Stimulated activated CD4-positive, alpha-beta T cell treated with anti-CD3 and anti-CD28 coated beads, TNF-alpha, amount 100 ng/mL, for 24 hours (primary cell): ENCODE measurements at regions not wholly inside any gene's neighbourhood (a gene's known extent, or its start where the extent isn't known, plus 50 kb on each side); places are given as distances from the start of the nearest gene placed in this dataset.

Experiments used
- DNase-seq, 3 experiments: peaks; one replicate each; pipeline ENCODE4 v3.0.0-alpha.2; 2020; ENCODE audit warnings: low read depth in 3 of 3

DNA sequence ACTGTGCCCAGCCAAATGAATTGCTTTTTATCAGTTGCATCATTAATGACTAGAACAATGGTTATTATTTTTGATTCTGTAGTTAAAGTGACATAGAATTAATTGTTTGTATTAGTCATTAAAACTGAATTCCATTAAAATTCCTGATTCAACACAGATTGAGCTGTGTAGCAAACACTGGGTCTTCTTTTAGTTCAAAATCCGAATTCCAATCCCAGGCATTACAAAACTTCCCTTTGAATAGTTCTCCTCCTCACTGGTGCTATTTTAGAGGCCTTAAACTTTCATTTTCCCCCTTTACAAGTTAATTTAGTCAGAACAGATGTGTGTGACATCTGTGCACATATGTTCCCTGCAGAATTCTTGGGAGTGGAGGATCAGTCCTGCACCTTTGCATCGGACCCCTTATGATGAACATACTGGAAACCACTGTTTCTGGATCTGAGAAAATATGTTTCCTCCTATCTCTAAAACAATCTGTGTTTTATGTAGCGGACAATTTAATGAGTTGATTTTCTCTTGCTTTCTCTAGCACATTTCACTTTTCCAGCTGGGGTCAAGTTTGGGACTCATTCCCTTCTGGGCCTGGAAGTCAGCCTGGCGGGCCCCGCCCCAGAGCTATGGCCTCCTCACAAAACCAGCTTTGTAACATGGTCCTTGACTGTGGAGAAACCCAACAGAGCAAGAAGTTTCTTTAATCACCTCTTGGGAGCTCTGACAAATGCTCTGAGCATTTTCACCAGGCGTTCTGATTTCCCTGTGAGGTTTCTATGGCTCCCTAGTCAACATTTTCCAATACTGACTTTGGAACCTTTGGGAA, 87.9 kb upstream of the MAMDC2 start:
- no peak for DNase-seq

DNA sequence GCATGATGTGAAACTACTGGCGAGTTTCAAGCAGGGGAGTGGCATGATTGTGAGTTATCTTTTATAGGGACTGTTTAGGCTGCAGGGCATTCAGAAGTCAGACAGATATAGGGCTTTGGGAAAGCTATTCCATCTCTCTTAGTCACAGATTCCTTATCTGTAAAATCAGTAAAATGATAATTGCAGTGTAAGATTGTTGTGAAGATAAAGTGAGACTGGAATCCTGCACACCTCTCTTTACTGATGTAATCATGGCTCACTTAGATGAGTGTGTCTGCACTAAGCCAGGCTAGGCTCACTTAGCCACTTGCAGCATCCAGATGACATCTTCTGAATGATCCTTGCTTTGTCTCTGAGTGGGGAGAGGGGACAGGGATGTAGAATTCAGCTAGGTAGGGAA, 81.8 kb upstream of the MAMDC2 start:
- DNase-seq, result no peak

DNA sequence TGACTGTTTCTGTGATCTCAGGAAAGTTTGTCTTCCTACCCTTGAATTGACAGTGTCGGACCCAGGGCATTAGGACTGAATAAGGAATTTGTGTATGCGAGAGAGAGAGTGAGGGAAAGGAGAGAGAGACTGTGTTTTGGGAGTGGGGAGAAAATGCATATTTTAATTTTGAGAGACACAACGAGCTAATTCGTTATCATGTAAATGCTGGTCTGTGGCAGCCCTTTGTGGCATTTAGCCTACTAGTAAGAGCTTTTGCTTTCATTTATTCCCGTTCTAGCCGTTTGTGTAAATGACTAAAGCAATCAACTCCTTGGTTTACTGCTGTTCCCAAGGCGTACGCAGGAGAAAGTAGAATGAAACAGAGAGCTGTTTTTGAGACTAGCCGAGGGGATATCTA, 79.8 kb upstream of the MAMDC2 start:
- DNase-seq, result no peak

DNA sequence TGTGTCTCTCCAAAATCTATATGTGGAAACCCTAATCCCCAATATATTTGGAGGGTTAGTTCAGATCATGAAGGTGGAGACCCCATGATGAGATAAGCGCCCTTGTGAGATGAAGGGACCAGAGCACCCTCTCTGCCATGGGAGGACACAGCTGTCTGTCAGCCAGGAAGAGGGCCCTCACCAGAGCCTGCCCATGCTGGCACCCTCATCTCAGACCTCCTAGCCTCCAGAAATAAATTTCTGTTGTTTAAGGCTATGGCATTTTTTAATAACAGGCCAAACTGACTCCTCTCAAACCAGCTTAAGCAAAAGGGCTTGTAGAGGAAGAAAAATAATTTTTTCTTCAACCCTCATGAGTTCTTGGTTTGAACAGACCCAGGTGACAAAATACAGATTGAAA, 79.2 kb upstream of the MAMDC2 start:
- no peak for DNase-seq

DNA sequence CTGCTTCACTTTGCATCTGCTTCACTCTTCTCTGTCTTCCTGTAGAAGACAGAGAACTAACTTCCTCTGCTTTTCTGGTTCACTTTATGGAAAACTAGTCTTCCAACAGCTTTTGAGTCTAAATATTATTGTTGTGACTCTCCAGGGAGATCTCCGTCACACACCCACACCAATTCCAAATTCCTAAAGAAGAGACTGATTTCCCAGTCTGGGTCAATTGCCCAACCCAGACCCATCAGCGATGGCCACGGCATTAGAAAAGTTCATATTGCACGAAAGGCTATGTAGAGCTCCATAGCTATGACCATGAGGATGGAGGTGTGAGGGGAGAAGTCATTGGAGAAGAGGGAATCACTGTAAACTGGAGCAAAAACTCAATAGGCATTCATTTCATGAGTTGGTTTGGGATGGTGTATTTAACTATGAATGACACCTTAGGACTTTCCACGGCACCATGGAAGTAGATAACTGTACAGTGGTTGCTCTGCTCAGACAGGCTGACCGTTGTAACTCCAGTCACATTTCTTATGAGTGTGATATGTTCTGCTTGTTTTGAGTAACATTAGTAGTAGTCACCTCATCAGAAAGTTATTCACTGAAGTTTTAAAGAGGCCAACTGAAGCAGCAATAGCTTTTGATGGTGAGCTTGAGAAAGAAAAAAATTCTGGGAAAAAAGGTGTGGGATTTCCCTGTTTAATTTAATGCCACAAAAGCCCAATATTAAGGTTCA, 78.1 kb upstream of the MAMDC2 start:
- no peak for DNase-seq

DNA sequence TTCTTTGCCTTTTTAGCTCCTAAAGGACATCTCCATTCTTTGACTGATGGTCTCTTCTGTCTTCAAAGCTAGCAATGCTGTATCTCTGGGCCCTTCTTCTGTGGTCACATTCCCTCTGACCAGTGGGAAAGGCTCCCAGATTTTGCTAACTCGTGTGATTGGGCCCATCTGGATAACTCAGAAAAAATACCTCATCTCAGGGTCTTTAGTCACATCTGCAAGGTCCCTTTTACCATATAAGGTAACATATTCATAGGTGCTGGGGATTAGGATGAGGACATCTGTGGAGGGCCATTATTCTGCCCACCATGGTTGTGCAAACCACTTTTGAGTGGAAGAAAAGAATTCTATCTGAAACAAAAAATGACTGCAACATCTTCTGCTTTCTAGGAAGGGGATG, 76.3 kb upstream of the MAMDC2 start:
- DNase-seq, result no peak

DNA sequence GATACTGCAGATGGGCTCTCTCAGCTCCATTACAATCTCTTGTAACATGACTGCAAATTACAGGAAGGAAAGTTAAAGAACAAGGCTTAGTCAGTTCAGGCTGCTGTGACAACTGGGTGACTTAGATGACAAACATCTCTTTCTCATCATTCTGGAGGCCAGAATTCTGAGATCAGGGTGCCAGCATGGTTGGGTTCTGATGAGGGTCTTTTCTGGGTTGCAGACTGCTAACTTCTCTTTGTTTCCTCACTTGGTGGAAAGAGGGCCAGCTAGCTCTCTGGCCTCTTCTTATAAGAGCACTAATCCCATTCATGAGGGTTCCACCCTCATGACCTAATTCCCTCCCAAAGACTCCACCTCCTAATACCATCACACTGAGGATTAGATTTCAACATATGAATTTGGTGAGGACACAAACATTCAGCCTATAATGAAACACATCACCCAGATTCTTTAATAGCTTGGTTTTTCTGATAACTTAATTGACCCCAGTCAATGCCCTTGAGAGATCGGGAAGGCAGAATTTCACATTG, 73.6 kb upstream of the MAMDC2 start:
- DNase-seq, result no peak

DNA sequence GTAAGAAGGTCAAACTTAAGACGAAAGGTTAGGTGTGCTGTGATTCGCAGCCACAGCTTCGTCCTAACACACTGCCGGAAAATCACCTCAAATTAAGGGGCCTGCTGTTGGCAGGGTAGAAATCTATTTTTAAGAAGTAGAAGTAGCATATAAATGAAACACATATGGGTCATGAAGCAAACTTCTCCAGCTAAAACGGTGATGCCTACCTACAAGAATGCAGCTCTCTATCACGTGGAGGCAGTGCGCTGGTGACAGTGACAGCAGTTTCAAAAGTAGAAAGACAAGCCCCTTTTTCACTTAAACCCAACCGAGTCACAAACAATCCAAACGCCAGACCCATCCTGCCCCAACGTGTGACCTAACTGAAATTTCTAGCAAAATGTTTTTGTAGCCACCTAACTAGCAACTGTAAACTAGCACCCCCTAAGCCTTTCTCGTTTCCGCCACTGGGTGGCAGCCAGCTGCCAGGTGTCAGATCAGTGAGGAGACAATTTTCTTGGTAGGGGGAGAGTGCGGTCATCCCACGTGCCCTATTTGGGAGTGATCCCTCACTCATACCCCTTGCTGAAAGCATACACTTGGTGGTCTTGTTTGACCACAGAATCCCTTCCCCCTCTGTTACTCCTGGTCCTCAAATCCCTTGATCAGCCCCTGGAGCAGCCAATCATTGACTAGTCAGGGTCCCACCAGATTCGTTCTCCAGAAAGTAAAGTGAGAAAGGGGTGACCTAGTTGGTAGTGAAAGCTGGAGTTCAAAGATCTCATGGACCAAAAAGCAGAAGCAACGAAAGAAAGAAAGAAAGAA, 71.8 kb upstream of the MAMDC2 start:
- peak; percentile 11 to 38 (median 22) for DNase-seq

DNA sequence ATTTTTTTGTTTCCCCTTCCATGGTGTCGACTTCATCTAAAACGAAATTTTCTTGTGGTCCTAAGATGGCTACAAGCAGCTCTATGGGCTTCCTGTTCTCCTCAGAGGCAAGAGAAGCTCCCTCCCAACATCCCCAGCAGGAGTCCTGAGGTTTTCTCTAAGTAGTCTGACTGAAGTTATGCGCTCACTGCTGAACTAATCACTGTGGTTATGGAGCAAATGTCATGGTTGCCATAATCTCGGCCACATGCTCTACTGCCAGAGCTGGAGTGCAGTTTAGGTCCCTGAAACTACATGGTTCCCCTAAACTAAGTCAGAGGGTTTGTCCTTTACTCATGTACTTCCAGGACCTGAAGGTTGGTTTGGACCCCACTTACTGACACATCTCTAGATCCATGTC, 68.0 kb upstream of the MAMDC2 start:
- no peak for DNase-seq

DNA sequence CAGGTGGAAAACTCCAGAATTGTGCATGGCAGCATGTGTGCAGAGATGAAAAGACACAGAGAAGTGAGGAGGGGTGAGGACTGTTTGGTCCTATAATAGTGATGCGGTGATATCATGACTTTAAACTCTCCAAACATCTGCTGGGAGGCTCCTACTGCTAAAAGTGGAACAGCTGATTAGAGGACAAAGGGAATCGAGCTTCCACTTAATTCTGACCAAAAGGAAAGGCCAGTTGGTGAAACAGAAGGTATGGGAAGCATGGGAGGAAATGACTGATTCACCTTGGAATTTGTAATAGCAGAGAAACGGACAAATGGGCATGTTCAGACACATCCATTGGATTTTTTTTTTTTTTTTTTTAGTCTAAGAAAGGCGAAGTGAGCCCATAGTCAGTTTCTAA, 67.5 kb upstream of the MAMDC2 start:
- no peak for DNase-seq

DNA sequence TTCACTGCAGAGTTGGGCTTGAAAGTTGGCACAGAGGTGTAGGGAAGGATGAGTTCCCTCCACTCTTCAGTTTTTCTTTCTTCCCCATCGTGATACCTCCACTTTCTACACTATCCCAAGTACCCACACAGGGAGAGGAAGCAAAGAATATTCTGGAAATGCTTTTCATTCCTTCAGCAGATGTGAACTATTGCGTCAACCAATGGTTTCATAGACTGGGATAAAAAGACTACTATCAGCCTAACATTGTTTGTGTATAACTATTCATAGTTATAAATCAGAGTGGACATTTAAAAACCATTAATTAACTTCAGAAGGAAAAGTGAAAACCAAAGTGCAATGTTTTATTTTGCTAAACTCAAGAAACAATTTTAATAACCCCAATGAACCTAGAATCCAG, 63.6 kb upstream of the MAMDC2 start:
- DNase-seq, result no peak

DNA sequence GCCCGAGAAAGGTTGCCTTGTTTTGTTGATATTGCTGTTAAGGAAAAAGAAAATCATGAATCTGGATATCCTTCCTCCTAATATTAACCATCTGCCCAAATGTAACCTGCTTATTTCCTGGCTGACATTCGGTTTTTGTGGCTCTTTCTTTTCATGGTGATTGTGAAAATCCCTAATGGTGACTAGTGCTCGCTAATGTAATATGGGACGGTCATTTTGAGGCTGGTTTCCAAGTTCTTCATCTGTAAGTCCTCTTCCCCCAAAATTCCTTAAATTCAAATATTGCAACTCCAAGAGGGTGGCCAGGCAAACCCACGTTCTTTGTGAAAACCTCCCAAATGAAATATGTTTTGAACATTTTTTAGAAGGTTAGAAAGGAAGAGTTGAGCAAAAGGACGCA, 63.1 kb upstream of the MAMDC2 start:
- DNase-seq, result no peak

DNA sequence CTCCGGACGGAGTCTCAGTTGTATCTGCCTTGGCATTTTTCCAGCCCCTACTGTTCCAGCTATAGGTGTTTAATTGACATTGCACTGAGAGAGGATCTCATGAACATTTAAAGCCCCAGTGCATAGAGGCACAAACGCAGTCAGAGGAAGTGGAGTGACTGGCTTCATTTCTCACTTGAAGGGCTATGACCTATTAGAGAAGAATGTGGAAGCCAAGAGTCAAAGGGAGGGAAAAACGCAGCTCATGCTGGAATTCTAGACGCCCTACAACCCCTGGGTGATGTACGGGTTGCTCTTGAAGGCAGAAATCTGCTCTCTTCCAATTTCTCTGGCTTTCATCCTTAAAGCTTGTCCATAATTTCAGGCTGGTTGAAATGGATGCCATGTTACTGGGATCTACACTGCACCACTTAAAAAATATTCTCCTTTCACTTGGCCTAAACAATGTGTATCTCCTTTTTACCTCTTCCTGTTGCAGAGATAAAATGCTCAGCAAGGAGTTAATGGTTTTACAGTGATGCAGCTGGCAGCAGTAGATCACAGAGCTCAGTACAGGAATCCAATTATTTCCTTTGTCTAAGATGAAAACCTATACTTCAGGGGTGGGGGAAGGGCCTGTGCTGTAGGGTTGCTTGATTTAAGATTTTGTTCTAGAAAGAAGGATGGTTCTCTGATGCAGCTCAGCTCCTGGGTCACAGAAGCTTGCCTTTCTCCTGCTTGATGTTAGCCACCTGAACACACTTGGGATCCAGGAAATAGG, 61.8 kb upstream of the MAMDC2 start:
- no peak for DNase-seq

DNA sequence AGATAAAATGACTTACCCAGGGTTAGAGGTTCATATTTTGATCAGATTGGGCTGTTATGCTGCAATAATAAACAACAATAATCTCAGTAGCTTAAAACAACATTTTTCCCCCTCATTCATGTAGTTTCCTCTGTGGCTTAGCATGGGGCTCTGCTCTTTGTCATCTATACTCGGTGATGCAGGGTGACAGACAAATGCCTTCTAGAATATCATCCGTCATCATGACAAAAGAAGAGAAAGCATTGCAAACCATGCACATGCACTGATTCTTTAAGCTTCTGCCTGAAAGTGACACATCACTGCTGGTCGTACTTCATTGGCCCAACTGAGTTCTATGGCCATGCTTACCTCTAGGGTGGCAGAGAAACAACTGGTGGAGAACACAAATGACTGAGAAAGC, 58.8 kb upstream of the MAMDC2 start:
- DNase-seq, result no peak

DNA sequence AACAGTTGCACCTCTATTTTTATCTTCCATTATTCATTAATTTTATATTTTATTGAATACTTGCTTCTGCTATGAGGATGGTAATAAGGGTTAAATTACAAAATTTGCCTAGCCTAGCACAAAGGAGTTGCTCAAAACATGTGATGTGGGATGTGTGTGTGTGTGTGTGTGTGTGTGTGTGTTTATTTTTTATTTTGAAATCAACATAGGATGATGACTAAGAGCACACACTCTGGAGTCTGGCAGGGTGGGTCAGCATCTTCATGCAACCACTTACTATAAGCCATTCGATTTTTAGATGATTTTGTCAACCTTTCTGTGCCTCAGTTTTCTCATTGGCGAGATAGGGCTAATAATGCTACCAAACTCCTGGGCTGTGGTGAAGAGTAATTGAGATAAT, 57.7 kb upstream of the MAMDC2 start:
- no peak for DNase-seq

DNA sequence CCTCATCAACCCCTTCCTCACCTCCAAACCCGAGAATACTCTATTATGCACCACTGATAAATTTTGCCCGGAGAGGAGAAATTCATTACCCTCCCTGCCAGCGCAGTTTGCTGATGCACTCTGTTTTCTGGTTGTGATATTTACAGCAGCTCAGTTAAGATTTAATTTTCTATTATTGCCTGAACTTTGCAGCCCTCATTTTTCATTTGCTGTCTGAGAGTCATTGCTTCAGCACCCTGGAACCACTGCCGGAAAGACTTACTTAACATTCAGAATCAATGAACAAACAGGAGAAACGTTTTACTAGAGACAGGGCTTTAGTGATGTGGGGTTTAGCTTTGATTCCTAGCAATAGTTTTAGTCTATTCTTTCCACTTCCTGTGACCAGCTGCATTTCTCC, 56.7 kb upstream of the MAMDC2 start:
- no peak for DNase-seq

DNA sequence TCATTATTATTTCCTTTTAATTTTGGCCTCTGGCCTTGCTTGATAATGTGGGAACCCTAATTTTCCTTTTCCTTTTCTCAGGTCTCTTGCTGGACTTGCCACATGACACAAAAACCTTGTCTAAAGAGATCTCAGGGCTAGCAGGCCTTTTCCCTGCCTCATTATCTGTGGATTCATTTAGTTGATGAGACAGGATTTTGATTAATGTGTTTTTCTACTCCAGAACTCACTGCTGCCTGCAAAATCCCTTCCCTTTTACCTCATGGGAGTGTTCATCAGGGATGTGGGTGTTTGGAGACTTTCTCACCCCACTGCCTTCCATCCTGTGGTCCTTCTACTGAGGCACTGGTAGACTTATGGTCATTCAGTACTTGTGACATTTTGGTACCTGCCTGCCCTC, 56.2 kb upstream of the MAMDC2 start:
- no peak for DNase-seq

DNA sequence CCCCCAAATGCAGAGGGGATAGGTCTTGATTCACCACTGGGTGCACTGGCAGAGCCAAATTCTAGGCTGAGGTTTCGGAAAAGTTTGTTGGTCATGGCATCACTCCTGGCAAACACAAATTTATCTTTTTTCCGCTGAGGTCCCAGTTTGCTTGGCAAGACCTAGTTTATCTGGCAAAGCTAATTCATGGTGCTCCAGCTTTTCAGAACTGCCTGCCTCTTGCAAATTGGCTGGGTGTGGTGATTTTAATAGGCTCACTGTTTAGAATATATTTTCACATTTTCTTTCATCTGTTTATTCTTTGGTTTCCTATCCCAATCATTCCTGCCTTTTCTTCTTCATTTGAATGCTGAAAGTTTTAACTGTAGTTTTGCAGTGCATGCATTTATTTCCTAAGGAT, 50.5 kb upstream of the MAMDC2 start:
- no peak for DNase-seq
